T-helper 2 cell treated with Interferon-gamma antibody and Interleukin-4, amounts not matched to agents 5 μg/mL and 100 μg/mL, for 36 hours (primary cell): ENCODE measurements at regions not wholly inside any gene's neighbourhood (a gene's known extent, or its start where the extent isn't known, plus 50 kb on each side); places are given as distances from the start of the nearest gene placed in this dataset.
"Not testable (repeated sequence)": the region's sequence is repeated elsewhere in the genome, so short reads cannot be mapped to it uniquely, and the experiment has no call there.

Experiments
- DNase-seq: peaks from one replicate; pipeline ENCODE4 v3.0.0; 2021; ENCODE audit warnings: low spot score
- H3K27ac Mint-ChIP-seq: one replicate; pipeline ENCODE4 v1.8.0; 2021; ENCODE audit warnings: mild to moderate bottlenecking, mixed read lengths
- H3K27me3 Mint-ChIP-seq: one replicate; pipeline ENCODE4 v1.8.0; 2021; ENCODE audit warnings: low read depth, mixed read lengths
- H3K36me3 Mint-ChIP-seq: one replicate; pipeline ENCODE4 v1.8.0; 2021; ENCODE audit warnings: low read depth, mixed read lengths
- H3K4me1 Mint-ChIP-seq: one replicate; pipeline ENCODE4 v1.8.0; 2021; ENCODE audit warnings: low read depth, mixed read lengths
- H3K4me3 Mint-ChIP-seq: one replicate; pipeline ENCODE4 v1.8.0; 2022; ENCODE audit warnings: mild to moderate bottlenecking, moderate library complexity, mixed read lengths
- H3K9me3 Mint-ChIP-seq: one replicate; pipeline ENCODE4 v1.8.0; 2021; ENCODE audit warnings: mixed read lengths

GRCh38 chr9:99637641-99638040 is 184.0 kb upstream of the NR4A3 start:
- no peak overlapping the region for H3K27ac Mint-ChIP-seq
- peaks cover 7% of the 10 kb centered on the region for H3K9me3 Mint-ChIP-seq
- H3K36me3 Mint-ChIP-seq, result no peaks in the 10 kb centered on the region
- peaks cover 6% of the 10 kb centered on the region for H3K27me3 Mint-ChIP-seq
- DNase-seq, result no peak
- H3K4me1 Mint-ChIP-seq, result peaks cover 3% of the 10 kb centered on the region
- H3K4me3 Mint-ChIP-seq, result no peak overlapping the region

GRCh38 chr9:99638971-99639370 is 182.7 kb upstream of the NR4A3 start:
- H3K27me3 Mint-ChIP-seq, result peaks cover 6% of the 10 kb centered on the region
- H3K36me3 Mint-ChIP-seq, result no peaks in the 10 kb centered on the region
- peaks cover 7% of the 10 kb centered on the region for H3K9me3 Mint-ChIP-seq
- H3K27ac Mint-ChIP-seq, result no peak overlapping the region
- no peak for DNase-seq
- peaks cover 5% of the 10 kb centered on the region for H3K4me1 Mint-ChIP-seq
- no peak overlapping the region for H3K4me3 Mint-ChIP-seq

GRCh38 chr9:99647604-99648003 is 174.1 kb upstream of the NR4A3 start:
- Mint-ChIP-seq H3K36me3 (no peaks in the 10 kb centered on the region), H3K27ac (no peak overlapping the region), H3K4me3 (no peak overlapping the region), H3K27me3 (peaks cover 3% of the 10 kb centered on the region), H3K4me1 (peaks cover 2% of the 10 kb centered on the region), H3K9me3 (peaks cover 3% of the 10 kb centered on the region)
- no peak for DNase-seq

- DNase-seq, result no peak
- Mint-ChIP-seq H3K36me3 (no peaks in the 10 kb centered on the region), H3K9me3 (peaks cover 11% of the 10 kb centered on the region), H3K4me1 (no peaks in the 10 kb centered on the region), H3K4me3 (no peak overlapping the region), H3K27me3 (peaks cover 7% of the 10 kb centered on the region), H3K27ac (no peak overlapping the region)
These were observed 171.4 kb upstream of the NR4A3 start for GRCh38 chr9:99650187-99650874.

- peaks cover 8% of the 10 kb centered on the region for H3K4me1 Mint-ChIP-seq
- peaks cover 7% of the 10 kb centered on the region for H3K27me3 Mint-ChIP-seq
- H3K36me3 Mint-ChIP-seq, result no peaks in the 10 kb centered on the region
- H3K4me3 Mint-ChIP-seq, result no peak overlapping the region
- no peak overlapping the region for H3K27ac Mint-ChIP-seq
- no peaks in the 10 kb centered on the region for H3K9me3 Mint-ChIP-seq
- DNase-seq, result peak; percentile 7
These were observed 161.5 kb upstream of the NR4A3 start for GRCh38 chr9:99660191-99660636.

- peaks cover 2% of the 10 kb centered on the region for H3K27me3 Mint-ChIP-seq
- H3K9me3 Mint-ChIP-seq, result no peaks in the 10 kb centered on the region
- DNase-seq, result no peak
- no peak overlapping the region for H3K27ac Mint-ChIP-seq
- H3K36me3 Mint-ChIP-seq, result no peaks in the 10 kb centered on the region
- peaks cover 18% of the 10 kb centered on the region for H3K4me1 Mint-ChIP-seq
- no peak overlapping the region for H3K4me3 Mint-ChIP-seq
These were observed 158.4 kb upstream of the NR4A3 start for GRCh38 chr9:99663297-99663696.

GRCh38 chr9:99663856-99664255 is 157.8 kb upstream of the NR4A3 start:
- H3K9me3 Mint-ChIP-seq, result no peaks in the 10 kb centered on the region
- DNase-seq, result no peak
- H3K27ac Mint-ChIP-seq, result no peak overlapping the region
- H3K27me3 Mint-ChIP-seq, result peaks cover 2% of the 10 kb centered on the region
- peaks cover 18% of the 10 kb centered on the region for H3K4me1 Mint-ChIP-seq
- H3K36me3 Mint-ChIP-seq, result no peaks in the 10 kb centered on the region
- no peak overlapping the region for H3K4me3 Mint-ChIP-seq

- H3K4me3 Mint-ChIP-seq, result peak overlapping the region; percentile 2
- H3K27me3 Mint-ChIP-seq, result peaks cover 2% of the 10 kb centered on the region
- H3K27ac Mint-ChIP-seq, result no peak overlapping the region
- H3K9me3 Mint-ChIP-seq, result no peaks in the 10 kb centered on the region
- no peaks in the 10 kb centered on the region for H3K36me3 Mint-ChIP-seq
- H3K4me1 Mint-ChIP-seq, result peaks cover 15% of the 10 kb centered on the region
- DNase-seq, result no peak
These were observed 155.1 kb upstream of the NR4A3 start for GRCh38 chr9:99666571-99666970.

GRCh38 chr9:99670886-99671285 is 150.8 kb upstream of the NR4A3 start:
- H3K4me1 Mint-ChIP-seq, H3K27ac Mint-ChIP-seq, H3K27me3 Mint-ChIP-seq, H3K4me3 Mint-ChIP-seq, H3K36me3 Mint-ChIP-seq, H3K9me3 Mint-ChIP-seq, DNase-seq: not testable (repeated sequence)

GRCh38 chr9:99677281-99677680 is 144.4 kb upstream of the NR4A3 start:
- Mint-ChIP-seq H3K4me1 (no peaks in the 10 kb centered on the region), H3K27ac (no peak overlapping the region), H3K36me3 (no peaks in the 10 kb centered on the region), H3K9me3 (peaks cover 9% of the 10 kb centered on the region), H3K4me3 (no peak overlapping the region), H3K27me3 (peaks cover 2% of the 10 kb centered on the region)
- no peak for DNase-seq

GRCh38 chr9:99678566-99678965 is 143.1 kb upstream of the NR4A3 start:
- Mint-ChIP-seq H3K27ac (no peak overlapping the region), H3K27me3 (peaks cover 2% of the 10 kb centered on the region), H3K9me3 (peaks cover 9% of the 10 kb centered on the region), H3K4me3 (no peak overlapping the region), H3K4me1 (no peaks in the 10 kb centered on the region), H3K36me3 (no peaks in the 10 kb centered on the region)
- no peak for DNase-seq

GRCh38 chr9:99680191-99680590 is 141.5 kb upstream of the NR4A3 start:
- Mint-ChIP-seq H3K27ac (no peak overlapping the region), H3K36me3 (no peaks in the 10 kb centered on the region), H3K9me3 (peaks cover 9% of the 10 kb centered on the region), H3K4me3 (no peak overlapping the region), H3K27me3 (peaks cover 2% of the 10 kb centered on the region), H3K4me1 (no peaks in the 10 kb centered on the region)
- no peak for DNase-seq

GRCh38 chr9:99681113-99681512 is 140.6 kb upstream of the NR4A3 start:
- Mint-ChIP-seq H3K4me3 (no peak overlapping the region), H3K27ac (no peak overlapping the region), H3K9me3 (peaks cover 3% of the 10 kb centered on the region), H3K27me3 (peaks cover 2% of the 10 kb centered on the region), H3K4me1 (no peaks in the 10 kb centered on the region), H3K36me3 (no peaks in the 10 kb centered on the region)
- no peak for DNase-seq

- Mint-ChIP-seq H3K4me1 (no peaks in the 10 kb centered on the region), H3K27ac (no peak overlapping the region)
These were observed 139.3 kb upstream of the NR4A3 start for GRCh38 chr9:99682378-99682777.

GRCh38 chr9:99682870-99683269 is 138.8 kb upstream of the NR4A3 start:
- Mint-ChIP-seq H3K9me3 (no peaks in the 10 kb centered on the region), H3K4me3 (no peak overlapping the region), H3K4me1 (no peaks in the 10 kb centered on the region), H3K36me3 (no peaks in the 10 kb centered on the region), H3K27ac (no peak overlapping the region), H3K27me3 (no peaks in the 10 kb centered on the region)
- DNase-seq, result no peak

More at GRCh38 chr9:99682378-99682777, 139.3 kb upstream of the NR4A3 start:
- Mint-ChIP-seq H3K27me3 (peaks cover 2% of the 10 kb centered on the region), H3K9me3 (no peaks in the 10 kb centered on the region), H3K36me3 (no peaks in the 10 kb centered on the region), H3K4me3 (no peak overlapping the region)
- no peak for DNase-seq
